ENCODE measurements at regions not wholly inside any gene's neighbourhood (a gene's known extent, or its start where the extent isn't known, plus 50 kb on each side); places are given as distances from the start of the nearest gene placed in this dataset.
A peak's percentile ranks its signal among the peaks of the same experiment; 100 is the strongest.

- H3K4me3 ChIP-seq (ENCODE audit: low read length): no peak overlapping the region
- no peak for DNase-seq (ENCODE audit: low read depth, low spot score)
These were observed 504.3 kb upstream of the GBE1 start for GRCh38 chr3:82265747-82266146.

GRCh38 chr3:82262193-82262592, 500.7 kb upstream of the GBE1 start:
- DNase-seq (ENCODE audit: low read depth, low spot score): no peak
- H3K4me3 ChIP-seq (ENCODE audit: low read length): no peak overlapping the region

GRCh38 chr3:82261637-82262036, 500.2 kb upstream of the GBE1 start:
- DNase-seq (ENCODE audit: low read depth, low spot score): no peak
- H3K4me3 ChIP-seq (ENCODE audit: low read length): no peak overlapping the region

GRCh38 chr3:82261013-82261412, 499.6 kb upstream of the GBE1 start:
- DNase-seq (ENCODE audit: low read depth, low spot score): no peak

GRCh38 chr3:82259994-82260393, 498.5 kb upstream of the GBE1 start:
- no peak for DNase-seq (ENCODE audit: low read depth, low spot score)
- H3K4me3 ChIP-seq (ENCODE audit: low read length): no peak overlapping the region

More at GRCh38 chr3:82261013-82261412, 499.6 kb upstream of the GBE1 start:
- H3K4me3 ChIP-seq (ENCODE audit: low read length): no peak overlapping the region

- no peak for DNase-seq (ENCODE audit: low read depth, low spot score)
- no peak overlapping the region for H3K4me3 ChIP-seq (ENCODE audit: low read length)
These were observed 478.9 kb upstream of the GBE1 start for GRCh38 chr3:82240322-82240721.

GRCh38 chr3:82236257-82236656, 474.8 kb upstream of the GBE1 start:
- DNase-seq (ENCODE audit: low read depth, low spot score): no peak
- H3K4me3 ChIP-seq (ENCODE audit: low read length): no peak overlapping the region

- peak; percentile 82 for DNase-seq (ENCODE audit: low read depth, low spot score)
- peak overlapping the region; percentile 4; the same call in 1 of the 2 replicates for H3K4me3 ChIP-seq (ENCODE audit: low read length)
These were observed 468.0 kb upstream of the GBE1 start for GRCh38 chr3:82229397-82229796.

- no peak for DNase-seq (ENCODE audit: low read depth, low spot score)
These were observed 463.2 kb upstream of the GBE1 start for GRCh38 chr3:82224661-82225060.

GRCh38 chr3:82222401-82222800, 461.0 kb upstream of the GBE1 start:
- no peak for DNase-seq (ENCODE audit: low read depth, low spot score)
- no peak overlapping the region for H3K4me3 ChIP-seq (ENCODE audit: low read length)

More at GRCh38 chr3:82224661-82225060, 463.2 kb upstream of the GBE1 start:
- no peak overlapping the region for H3K4me3 ChIP-seq (ENCODE audit: low read length)

GRCh38 chr3:82217571-82217970, 456.1 kb upstream of the GBE1 start:
- H3K4me3 ChIP-seq (ENCODE audit: low read length): no peak overlapping the region
- DNase-seq (ENCODE audit: low read depth, low spot score): no peak

- H3K4me3 ChIP-seq (ENCODE audit: low read length): no peak overlapping the region
- DNase-seq (ENCODE audit: low read depth, low spot score): no peak
These were observed 446.7 kb upstream of the GBE1 start for GRCh38 chr3:82208002-82208710.

- no peak for DNase-seq (ENCODE audit: low read depth, low spot score)
- no peak overlapping the region for H3K4me3 ChIP-seq (ENCODE audit: low read length)
These were observed 440.8 kb upstream of the GBE1 start for GRCh38 chr3:82202269-82202668.

- no peak for DNase-seq (ENCODE audit: low read depth, low spot score)
- no peak overlapping the region for H3K4me3 ChIP-seq (ENCODE audit: low read length)
These were observed 439.9 kb upstream of the GBE1 start for GRCh38 chr3:82201316-82201715.

GRCh38 chr3:82198009-82198408, 436.6 kb upstream of the GBE1 start:
- no peak for DNase-seq (ENCODE audit: low read depth, low spot score)
- H3K4me3 ChIP-seq (ENCODE audit: low read length): no peak overlapping the region

- no peak for DNase-seq (ENCODE audit: low read depth, low spot score)
- H3K4me3 ChIP-seq (ENCODE audit: low read length): no peak overlapping the region
These were observed 435.2 kb upstream of the GBE1 start for GRCh38 chr3:82196645-82197044.

- no peak overlapping the region for H3K4me3 ChIP-seq (ENCODE audit: low read length)
These were observed 433.4 kb upstream of the GBE1 start for GRCh38 chr3:82194870-82195269.

GRCh38 chr3:82186017-82186416, 424.6 kb upstream of the GBE1 start:
- no peak for DNase-seq (ENCODE audit: low read depth, low spot score)
- H3K4me3 ChIP-seq (ENCODE audit: low read length): no peak overlapping the region

More at GRCh38 chr3:82194870-82195269, 433.4 kb upstream of the GBE1 start:
- no peak for DNase-seq (ENCODE audit: low read depth, low spot score)

GRCh38 chr3:82179291-82179690, 417.8 kb upstream of the GBE1 start:
- H3K4me3 ChIP-seq (ENCODE audit: low read length): no peak overlapping the region

GRCh38 chr3:82178291-82178690, 416.8 kb upstream of the GBE1 start:
- H3K4me3 ChIP-seq (ENCODE audit: low read length): no peak overlapping the region
- DNase-seq (ENCODE audit: low read depth, low spot score): no peak

More at GRCh38 chr3:82179291-82179690, 417.8 kb upstream of the GBE1 start:
- DNase-seq (ENCODE audit: low read depth, low spot score): no peak

GRCh38 chr3:82177774-82178173, 416.3 kb upstream of the GBE1 start:
- H3K4me3 ChIP-seq (ENCODE audit: low read length): no peak overlapping the region
- no peak for DNase-seq (ENCODE audit: low read depth, low spot score)
